ENCODE measurements at regions not wholly inside any gene's neighbourhood (a gene's known extent, or its start where the extent isn't known, plus 50 kb on each side); places are given as distances from the start of the nearest gene placed in this dataset.

- no peak for DNase-seq
- intact Hi-C loops (cut with DNase I; ENCODE audit: low total_unique reads), result no loop called here
- 45 to 58% (median 48%) methylated on average over 7 of the region's 7 CpGs for WGBS, 5 donors
- Histone ChIP-seq H3K4me3 (no peak overlapping the region), H3K36me3 (no peaks in the 10 kb centered on the region), H3K27me3 (peaks cover 0 to 23% (median 0%) of the 10 kb centered on the region in 3 donors), H3K4me1 (no peaks in the 10 kb centered on the region), H3K9me3 (peaks cover 0 to 12% (median 6%) of the 10 kb centered on the region in 4 donors), H3K27ac (no peak overlapping the region)
- TF ChIP-seq EP300 (IDR thresholded peaks at IDR 0.05), result no peak
- no peak for TF ChIP-seq POLR2A (IDR thresholded peaks at IDR 0.05)
- TF ChIP-seq, protein P1, sequence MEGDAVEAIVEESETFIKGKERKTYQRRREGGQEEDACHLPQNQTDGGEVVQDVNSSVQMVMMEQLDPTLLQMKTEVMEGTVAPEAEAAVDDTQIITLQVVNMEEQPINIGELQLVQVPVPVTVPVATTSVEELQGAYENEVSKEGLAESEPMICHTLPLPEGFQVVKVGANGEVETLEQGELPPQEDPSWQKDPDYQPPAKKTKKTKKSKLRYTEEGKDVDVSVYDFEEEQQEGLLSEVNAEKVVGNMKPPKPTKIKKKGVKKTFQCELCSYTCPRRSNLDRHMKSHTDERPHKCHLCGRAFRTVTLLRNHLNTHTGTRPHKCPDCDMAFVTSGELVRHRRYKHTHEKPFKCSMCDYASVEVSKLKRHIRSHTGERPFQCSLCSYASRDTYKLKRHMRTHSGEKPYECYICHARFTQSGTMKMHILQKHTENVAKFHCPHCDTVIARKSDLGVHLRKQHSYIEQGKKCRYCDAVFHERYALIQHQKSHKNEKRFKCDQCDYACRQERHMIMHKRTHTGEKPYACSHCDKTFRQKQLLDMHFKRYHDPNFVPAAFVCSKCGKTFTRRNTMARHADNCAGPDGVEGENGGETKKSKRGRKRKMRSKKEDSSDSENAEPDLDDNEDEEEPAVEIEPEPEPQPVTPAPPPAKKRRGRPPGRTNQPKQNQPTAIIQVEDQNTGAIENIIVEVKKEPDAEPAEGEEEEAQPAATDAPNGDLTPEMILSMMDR (IDR thresholded peaks at IDR 0.05), result no peak
- TF ChIP-seq POLR2AphosphoS5 (IDR thresholded peaks at IDR 0.05), result no peak
Observed at GRCh38 chr15:24858737-24859601, 95.8 kb upstream of the SNRPN start.

GRCh38 chr15:24861014-24861690 is 93.6 kb upstream of the SNRPN start:
- Histone ChIP-seq H3K27me3 (peaks cover 0 to 22% (median 0%) of the 10 kb centered on the region in 3 donors), H3K9me3 (peaks cover 0 to 9% (median 6%) of the 10 kb centered on the region in 4 donors), H3K27ac (no peak overlapping the region), H3K4me3 (no peak overlapping the region), H3K36me3 (no peaks in the 10 kb centered on the region), H3K4me1 (no peaks in the 10 kb centered on the region)
- WGBS, 5 donors, result 52 to 70% (median 59%) methylated on average over 1 of the region's 1 CpG
- intact Hi-C loops (cut with DNase I; ENCODE audit: low total_unique reads), result no loop called here
- DNase-seq, result no peak
- TF ChIP-seq POLR2A (IDR thresholded peaks at IDR 0.05), result no peak
- TF ChIP-seq, protein P1 (IDR thresholded peaks at IDR 0.05), result no peak
- no peak for TF ChIP-seq EP300 (IDR thresholded peaks at IDR 0.05)
- no peak for TF ChIP-seq POLR2AphosphoS5 (IDR thresholded peaks at IDR 0.05)

DNA sequence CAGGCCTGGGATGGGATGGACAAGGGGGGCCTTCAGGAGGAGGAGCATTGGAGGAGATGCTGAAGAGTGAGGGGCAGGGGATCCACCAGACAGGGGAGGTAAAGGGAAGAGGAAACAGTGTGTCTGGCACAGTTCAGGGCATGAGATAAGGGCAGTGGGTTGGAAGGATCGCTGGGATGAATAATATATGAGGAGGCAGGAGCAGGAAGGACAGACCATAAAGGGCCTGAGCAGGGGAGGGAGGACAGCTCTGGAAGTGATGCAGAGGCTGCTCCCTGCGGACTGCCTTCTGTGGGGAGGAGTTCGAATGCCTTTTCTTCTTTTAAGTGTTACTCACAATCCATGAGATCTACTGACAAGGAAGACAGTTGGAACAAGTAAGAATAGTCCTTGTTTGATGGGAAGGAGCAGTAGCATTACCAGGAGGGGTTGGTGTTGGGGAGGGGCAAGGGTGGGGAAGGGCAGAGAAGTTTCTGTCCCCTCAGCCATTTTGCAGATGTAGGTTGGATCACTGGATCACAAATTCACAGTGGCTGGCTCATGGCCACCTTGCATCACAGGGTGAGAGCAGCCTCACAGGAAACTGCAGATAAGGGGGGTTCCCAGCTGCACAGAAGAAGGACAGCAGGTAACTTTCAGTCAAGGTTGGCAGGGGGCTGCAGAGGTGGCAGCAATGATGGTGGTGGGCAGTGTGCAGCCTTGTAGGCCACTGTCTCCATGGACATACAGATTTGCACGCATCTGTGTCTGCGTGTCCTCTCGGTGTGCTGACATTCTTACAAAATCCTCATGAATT is 91.9 kb upstream of the SNRPN start:
- Histone ChIP-seq H3K36me3 (no peaks in the 10 kb centered on the region), H3K27me3 (peaks cover 0 to 14% (median 0%) of the 10 kb centered on the region in 3 donors), H3K9me3 (peaks cover 0 to 9% (median 2%) of the 10 kb centered on the region in 4 donors), H3K27ac (no peak overlapping the region), H3K4me1 (no peaks in the 10 kb centered on the region), H3K4me3 (no peak overlapping the region)
- TF ChIP-seq EP300 (IDR thresholded peaks at IDR 0.05) (no peak), POLR2A (IDR thresholded peaks at IDR 0.05) (no peak), POLR2AphosphoS5 (IDR thresholded peaks at IDR 0.05) (no peak)
- TF ChIP-seq, protein P1 (IDR thresholded peaks at IDR 0.05), result no peak
- 63 to 77% (median 67%) methylated on average over 6 of the region's 6 CpGs for WGBS, 5 donors
- intact Hi-C loops (cut with DNase I; ENCODE audit: low total_unique reads), result no loop called here
- no peak for DNase-seq

- Histone ChIP-seq H3K27me3 (no peaks in the 10 kb centered on the region), H3K4me1 (no peaks in the 10 kb centered on the region), H3K9me3 (peaks cover 0 to 3% (median 0%) of the 10 kb centered on the region in 4 donors), H3K4me3 (no peak overlapping the region), H3K27ac (no peak overlapping the region), H3K36me3 (no peaks in the 10 kb centered on the region)
- no peak for DNase-seq
- intact Hi-C loops (cut with DNase I; ENCODE audit: low total_unique reads), result no loop called here
- no peak for TF ChIP-seq POLR2A (IDR thresholded peaks at IDR 0.05)
- TF ChIP-seq EP300 (IDR thresholded peaks at IDR 0.05), result no peak
- TF ChIP-seq POLR2AphosphoS5 (IDR thresholded peaks at IDR 0.05), result no peak
- TF ChIP-seq, protein P1 (IDR thresholded peaks at IDR 0.05), result no peak
- WGBS, 5 donors, result 62 to 68% (median 66%) methylated on average over 4 of the region's 4 CpGs
Observed at GRCh38 chr15:24865303-24865702, 89.5 kb upstream of the SNRPN start.

Measured in stomach (tissue), 8 donors.